Fibroblast of lung (primary cell): ENCODE measurements at regions not wholly inside any gene's neighbourhood (a gene's known extent, or its start where the extent isn't known, plus 50 kb on each side); places are given as distances from the start of the nearest gene placed in this dataset.

Experiments
- EZH2 ChIP-seq: IDR thresholded peaks from 2 replicates; pipeline ENCODE4 v1.5.1; 2012; ENCODE audit warnings: low read length, control low read depth, mild to moderate bottlenecking; ENCODE audit errors: missing control alignments
- TF ChIP-seq, protein P1 (sequence below), 2 donors: IDR thresholded peaks in 1 of 2; conservative IDR thresholded peaks in 1 of 2; 1 replicate in 1 of 2; 2 replicates in 1 of 2; pipeline ENCODE4 v1.5.1; 2011 to 2012; ENCODE audit warnings: low read length in 2 of 2, control low read depth in 1 of 2, inconsistent platforms in 1 of 2, low read depth in 1 of 2, mild to moderate bottlenecking in 1 of 2

DNA sequence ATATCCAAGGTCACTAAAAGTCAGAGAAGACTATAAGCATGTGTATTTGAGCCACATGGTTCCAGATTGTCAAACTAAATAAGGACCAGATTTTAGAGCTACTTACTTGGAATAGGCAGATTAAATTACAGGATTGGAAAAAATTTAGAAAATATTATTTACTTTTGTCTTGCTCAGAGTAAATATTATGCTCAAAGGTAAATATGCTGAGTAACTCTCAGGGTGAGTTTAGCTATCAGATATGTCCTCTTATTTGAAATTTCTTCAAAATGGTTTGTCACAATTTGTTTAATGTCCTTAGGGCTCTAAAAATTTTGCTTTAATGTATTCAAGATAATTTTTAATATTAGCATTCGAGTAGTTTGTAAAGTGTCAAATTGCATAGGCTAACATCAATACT, 2455.2 kb downstream of the PCDH9 start:
- TF ChIP-seq, protein P1, sequence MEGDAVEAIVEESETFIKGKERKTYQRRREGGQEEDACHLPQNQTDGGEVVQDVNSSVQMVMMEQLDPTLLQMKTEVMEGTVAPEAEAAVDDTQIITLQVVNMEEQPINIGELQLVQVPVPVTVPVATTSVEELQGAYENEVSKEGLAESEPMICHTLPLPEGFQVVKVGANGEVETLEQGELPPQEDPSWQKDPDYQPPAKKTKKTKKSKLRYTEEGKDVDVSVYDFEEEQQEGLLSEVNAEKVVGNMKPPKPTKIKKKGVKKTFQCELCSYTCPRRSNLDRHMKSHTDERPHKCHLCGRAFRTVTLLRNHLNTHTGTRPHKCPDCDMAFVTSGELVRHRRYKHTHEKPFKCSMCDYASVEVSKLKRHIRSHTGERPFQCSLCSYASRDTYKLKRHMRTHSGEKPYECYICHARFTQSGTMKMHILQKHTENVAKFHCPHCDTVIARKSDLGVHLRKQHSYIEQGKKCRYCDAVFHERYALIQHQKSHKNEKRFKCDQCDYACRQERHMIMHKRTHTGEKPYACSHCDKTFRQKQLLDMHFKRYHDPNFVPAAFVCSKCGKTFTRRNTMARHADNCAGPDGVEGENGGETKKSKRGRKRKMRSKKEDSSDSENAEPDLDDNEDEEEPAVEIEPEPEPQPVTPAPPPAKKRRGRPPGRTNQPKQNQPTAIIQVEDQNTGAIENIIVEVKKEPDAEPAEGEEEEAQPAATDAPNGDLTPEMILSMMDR (conservative IDR thresholded peaks at IDR 0.05 in 1 of 2, IDR thresholded peaks at IDR 0.05 in 1 of 2; ENCODE audit: low read depth in 1 of 2, low read length in 2 of 2): no peak
- no peak for TF ChIP-seq EZH2
